Small intestine (tissue), 7 donors: ENCODE measurements at regions not wholly inside any gene's neighbourhood (a gene's known extent, or its start where the extent isn't known, plus 50 kb on each side); places are given as distances from the start of the nearest gene placed in this dataset.
A peak's percentile ranks its signal among the peaks of the same experiment; 100 is the strongest.

ENCODE experiments used
- DNase-seq, 2 donors: peaks; one replicate each; pipeline versions ENCODE4 v3.0.0 to v3.0.0-alpha.2; 2013
- FAIRE-seq: peaks from 2 replicates; lab custom pipeline; 2012; peaks lifted over from hg19 to GRCh38; lab: Jason Lieb, UNC
- H3K27ac ChIP-seq, 3 donors: one replicate each; pipeline ENCODE4 v1.5.1; 2013; ENCODE audit warnings: low read length in 2 of 3, mild to moderate bottlenecking in 2 of 3, control low read depth in 1 of 3, inconsistent platforms in 1 of 3, low read depth in 1 of 3, moderate library complexity in 1 of 3
- H3K27me3 ChIP-seq, 3 donors: one replicate each; pipeline ENCODE4 v1.6.1; 2013; ENCODE audit warnings: low read length in 3 of 3, inconsistent platforms in 1 of 3; ENCODE audit not compliant: control insufficient read depth in 3 of 3, insufficient read depth in 3 of 3
- H3K36me3 ChIP-seq, 3 donors: one replicate each; pipeline ENCODE4 v1.6.1; 2013; ENCODE audit warnings: low read length in 3 of 3, inconsistent platforms in 1 of 3, low read depth in 1 of 3, mild to moderate bottlenecking in 1 of 3, moderate library complexity in 1 of 3; ENCODE audit not compliant: control insufficient read depth in 3 of 3, insufficient read depth in 2 of 3
- H3K4me1 ChIP-seq, 3 donors: one replicate each; pipeline ENCODE4 v1.6.1; 2013; ENCODE audit warnings: low read length in 2 of 3, inconsistent platforms in 1 of 3, low read depth in 1 of 3, mild to moderate bottlenecking in 1 of 3, moderate library complexity in 1 of 3; ENCODE audit not compliant: control insufficient read depth in 3 of 3, insufficient read depth in 2 of 3
- H3K4me3 ChIP-seq, 3 donors: one replicate each; pipeline ENCODE4 v1.5.1; 2013; ENCODE audit warnings: low read length in 3 of 3, control low read depth in 1 of 3, inconsistent platforms in 1 of 3, low read depth in 1 of 3, mild to moderate bottlenecking in 1 of 3, moderate library complexity in 1 of 3
- H3K9me3 ChIP-seq, 2 donors: one replicate each; pipeline ENCODE4 v1.6.1; 2013; ENCODE audit warnings: low read depth in 1 of 2, low read length in 1 of 2; ENCODE audit not compliant: control insufficient read depth in 2 of 2, insufficient read depth in 1 of 2
- WGBS, 3 donors: extraction: QIAGEN DNeasy Blood & Tissue Kit; methylation state at CpG; one replicate each; pipeline ENCODE4 v1.1.7; 2013; 5-methylcytosine and 5-hydroxymethylcytosine counted together
- donor health status: healthy with polysubstance abuse.
- donor health status: control.
- donor health status: control.
- donor health status: Bipolar disorder and iron deficiency.
- donor health status: healthy.

- 72 to 76% (median 75%) methylated on average over 9 of the region's 9 CpGs for WGBS, 3 donors
- Histone ChIP-seq H3K27ac (peak overlapping the region in 2 of 3 donors; percentile 50 to 64), H3K36me3 (no peaks in the 10 kb centered on the region)
Measured at GRCh38 chr13:40186626-40187323, 479.7 kb downstream of the FOXO1 start.

GRCh38 chr13:40187324-40187795, 479.1 kb downstream of the FOXO1 start:
- FAIRE-seq, result no peak
- Histone ChIP-seq H3K9me3 (no peaks in the 10 kb centered on the region), H3K4me1 (peaks cover 0 to 20% (median 0%) of the 10 kb centered on the region in 3 donors), H3K27ac (peak overlapping the region in 2 of 3 donors; percentile 9 to 71), H3K4me3 (no peak overlapping the region), H3K36me3 (no peaks in the 10 kb centered on the region), H3K27me3 (no peaks in the 10 kb centered on the region)
- peak in 1 of 2 donors; percentile 51 for DNase-seq
- WGBS, 3 donors, result 72 to 86% (median 77%) methylated on average over 12 of the region's 12 CpGs

More at GRCh38 chr13:40186626-40187323, 479.7 kb downstream of the FOXO1 start:
- FAIRE-seq (no peak), DNase-seq (no peak)
- H3K4me1 ChIP-seq, result peaks cover 0 to 20% (median 0%) of the 10 kb centered on the region in 3 donors
- no peaks in the 10 kb centered on the region for H3K9me3 ChIP-seq
- H3K27me3 ChIP-seq, result no peaks in the 10 kb centered on the region
- no peak overlapping the region for H3K4me3 ChIP-seq

- H3K27ac ChIP-seq, result peak overlapping the region in 2 of 3 donors; percentile 44 to 71
- H3K4me1 ChIP-seq, result peaks cover 0 to 20% (median 0%) of the 10 kb centered on the region in 3 donors
- FAIRE-seq (no peak), DNase-seq (peak in 1 of 2 donors; percentile 29)
- H3K27me3 ChIP-seq, result no peaks in the 10 kb centered on the region
- H3K9me3 ChIP-seq, result no peaks in the 10 kb centered on the region
- no peak overlapping the region for H3K4me3 ChIP-seq
- no peaks in the 10 kb centered on the region for H3K36me3 ChIP-seq
- 80 to 85% (median 83%) methylated on average over 27 of the region's 27 CpGs for WGBS, 3 donors
Measured at GRCh38 chr13:40187841-40188591, 478.4 kb downstream of the FOXO1 start.

GRCh38 chr13:40189426-40189825, 477.0 kb downstream of the FOXO1 start:
- H3K27me3 ChIP-seq, result no peaks in the 10 kb centered on the region
- no peaks in the 10 kb centered on the region for H3K9me3 ChIP-seq
- H3K4me1 ChIP-seq, result peaks cover 0 to 20% (median 0%) of the 10 kb centered on the region in 3 donors
- DNase-seq (peak in 1 of 2 donors; percentile 27), FAIRE-seq (no peak)
- 70 to 80% (median 80%) methylated on average over 6 of the region's 6 CpGs for WGBS, 3 donors
- H3K4me3 ChIP-seq, result no peak overlapping the region
- no peaks in the 10 kb centered on the region for H3K36me3 ChIP-seq
- H3K27ac ChIP-seq, result peak overlapping the region in 2 of 3 donors; percentile 38 to 58

- 38 to 64% (median 54%) methylated on average over 6 of the region's 6 CpGs for WGBS, 3 donors
- Histone ChIP-seq H3K27ac (peak overlapping the region; percentile 38 to 84 (median 58)), H3K4me3 (no peak overlapping the region), H3K36me3 (no peaks in the 10 kb centered on the region), H3K9me3 (no peaks in the 10 kb centered on the region), H3K4me1 (peaks cover 0 to 20% (median 0%) of the 10 kb centered on the region in 3 donors), H3K27me3 (no peaks in the 10 kb centered on the region)
- DNase-seq (peak in 1 of 2 donors; percentile 16), FAIRE-seq (no peak)
Measured at GRCh38 chr13:40189898-40190630, 476.4 kb downstream of the FOXO1 start.

- Histone ChIP-seq H3K4me1 (peaks cover 0 to 20% (median 0%) of the 10 kb centered on the region in 3 donors), H3K27me3 (no peaks in the 10 kb centered on the region), H3K9me3 (no peaks in the 10 kb centered on the region), H3K27ac (peak overlapping the region; percentile 38 to 84 (median 58)), H3K4me3 (no peak overlapping the region), H3K36me3 (no peaks in the 10 kb centered on the region)
- 3 to 14% (median 4%) methylated on average over 5 of the region's 5 CpGs for WGBS, 3 donors
- peak; percentile 68 for FAIRE-seq
- peak; percentile 78 to 85 for DNase-seq
Measured at GRCh38 chr13:40190641-40191100, 475.8 kb downstream of the FOXO1 start.

GRCh38 chr13:40191186-40191980, 475.1 kb downstream of the FOXO1 start:
- FAIRE-seq (no peak), DNase-seq (peak in 1 of 2 donors; percentile 11)
- Histone ChIP-seq H3K9me3 (no peaks in the 10 kb centered on the region), H3K27ac (peak overlapping the region; percentile 50 to 78 (median 58)), H3K4me1 (peaks cover 0 to 20% (median 0%) of the 10 kb centered on the region in 3 donors), H3K27me3 (no peaks in the 10 kb centered on the region), H3K36me3 (no peaks in the 10 kb centered on the region), H3K4me3 (no peak overlapping the region)
- WGBS, 3 donors, result 65 to 77% (median 67%) methylated on average over 7 of the region's 7 CpGs
